GM23338 (cell line): ENCODE measurements at regions not wholly inside any gene's neighbourhood (a gene's known extent, or its start where the extent isn't known, plus 50 kb on each side); places are given as distances from the start of the nearest gene placed in this dataset.

ENCODE experiments used
- ATAC-seq: fragments of 200-7000 bp; cut with Tn5 transposase; 3 replicates; pipeline ENCODE4 v1.9.1; 2020
- DNase-seq: peaks from one replicate; pipeline ENCODE4 v3.0.0-alpha.2; 2015; ENCODE audit warnings: low spot score
- H2AFZ ChIP-seq: fragments of 200-600 bp; sonication (generic); 2 replicates; pipeline ENCODE4 v1.8.0; 2016; ENCODE audit warnings: antibody characterized with exemption, mild to moderate bottlenecking, moderate library complexity
- H3F3A ChIP-seq: fragments of 200-600 bp; sonication (generic); replicated peaks from 2 replicates; pipeline ENCODE4 v1.8.0; 2017; ENCODE audit warnings: antibody characterized with exemption, mixed run types, low read depth
- H3K27ac ChIP-seq: fragments of 200-600 bp; sonication (generic); 2 replicates; pipeline ENCODE4 v1.6.1; 2016; ENCODE audit warnings: low read depth
- H3K27me3 ChIP-seq: fragments of 200-600 bp; sonication (generic); 2 replicates; pipeline ENCODE4 v1.8.0; 2016; ENCODE audit warnings: mild to moderate bottlenecking, mixed run types, moderate library complexity; ENCODE audit not compliant: insufficient read depth
- H3K36me3 ChIP-seq: fragments of 200-600 bp; sonication (generic); 2 replicates; pipeline ENCODE4 v1.8.0; 2016; ENCODE audit warnings: mild to moderate bottlenecking; ENCODE audit not compliant: insufficient read depth
- H3K4me1 ChIP-seq: fragments of 200-600 bp; sonication (generic); 2 replicates; pipeline ENCODE4 v1.8.0; 2016; ENCODE audit warnings: mild to moderate bottlenecking, moderate library complexity; ENCODE audit not compliant: insufficient read depth
- H3K4me2 ChIP-seq: fragments of 200-600 bp; sonication (generic); 2 replicates; pipeline ENCODE4 v1.7.1; 2017; ENCODE audit warnings: mixed run types
- H3K4me3 ChIP-seq: fragments of 200-600 bp; sonication (generic); 2 replicates; pipeline ENCODE4 v1.6.1; 2016; ENCODE audit warnings: mixed run types
- H3K79me2 ChIP-seq: fragments of 200-600 bp; sonication (generic); replicated peaks from 2 replicates; pipeline ENCODE4 v1.8.0; 2017; ENCODE audit warnings: mild to moderate bottlenecking; ENCODE audit not compliant: insufficient read depth
- H3K9me2 ChIP-seq: fragments of 200-600 bp; sonication (generic); 2 replicates; pipeline ENCODE4 v1.8.0; 2017; ENCODE audit not compliant: insufficient read depth
- H4K20me1 ChIP-seq: fragments of 200-600 bp; sonication (generic); replicated peaks from 2 replicates; pipeline ENCODE4 v1.8.0; 2017; ENCODE audit warnings: mild to moderate bottlenecking; ENCODE audit not compliant: insufficient read depth
- H3K27ac Mint-ChIP-seq: 2 replicates; pipeline ENCODE4 v1.8.0; 2020; ENCODE audit warnings: inconsistent platforms, mild to moderate bottlenecking, moderate library complexity, mixed read lengths
- H3K27me3 Mint-ChIP-seq: 3 replicates; pipeline ENCODE4 v1.8.0; 2022; ENCODE audit warnings: low read depth, mild to moderate bottlenecking, moderate library complexity, mixed read lengths, inconsistent platforms; ENCODE audit not compliant: insufficient read depth, poor library complexity
- H3K36me3 Mint-ChIP-seq: 3 replicates; pipeline ENCODE4 v1.8.0; 2021; ENCODE audit warnings: low read depth, mild to moderate bottlenecking, inconsistent platforms, moderate library complexity, mixed read lengths
- H3K4me1 Mint-ChIP-seq: 3 replicates; pipeline ENCODE4 v1.8.0; 2020; ENCODE audit warnings: mild to moderate bottlenecking, inconsistent platforms, mixed read lengths
- H3K4me3 Mint-ChIP-seq: 3 replicates; pipeline ENCODE4 v1.8.0; 2021; ENCODE audit warnings: moderate library complexity, mild to moderate bottlenecking, inconsistent platforms, mixed read lengths
- H3K9me3 Mint-ChIP-seq: 3 replicates; pipeline ENCODE4 v1.8.0; 2020; ENCODE audit warnings: moderate library complexity, mild to moderate bottlenecking, inconsistent platforms, mixed read lengths
- CREB1 ChIP-seq: fragments of 250-450 bp; sonication (Bioruptor Pico); IDR thresholded peaks from 2 replicates; pipeline ENCODE4 v1.5.0; 2020; ENCODE audit warnings: low read depth, mild to moderate bottlenecking, moderate library complexity
- CTCF ChIP-seq, 2 experiments: fragments of 200-600 bp in 1 of 2; sonication (generic) in 1 of 2; conservative IDR thresholded peaks; 2 replicates each; pipeline versions ENCODE4 v1.5.1 to v1.6.1; 2016 to 2017; ENCODE audit warnings: antibody characterized with exemption in 2 of 2, low read depth in 2 of 2, mild to moderate bottlenecking in 2 of 2, moderate library complexity in 1 of 2
- ETS1 ChIP-seq: IDR thresholded peaks from 2 replicates; pipeline ENCODE4 v1.6.1; 2016; ENCODE audit warnings: antibody characterized with exemption
- EZH2 ChIP-seq: fragments of 200-600 bp; sonication (generic); IDR thresholded peaks from one replicate; pipeline ENCODE4 v1.8.0; 2017; ENCODE audit warnings: antibody characterized with exemption, mild to moderate bottlenecking, low read depth; ENCODE audit not compliant: unreplicated experiment
- EZH2phosphoT487 ChIP-seq: fragments of 200-600 bp; sonication (generic); IDR thresholded peaks from one replicate; pipeline ENCODE4 v1.8.1; 2018; ENCODE audit warnings: antibody characterized with exemption; ENCODE audit not compliant: unreplicated experiment
- JUNB ChIP-seq: IDR thresholded peaks from one replicate; pipeline ENCODE4 v1.6.1; 2016; ENCODE audit warnings: antibody characterized with exemption; ENCODE audit not compliant: unreplicated experiment
- NANOG ChIP-seq: IDR thresholded peaks from 2 replicates; pipeline ENCODE4 v1.6.1; 2016; ENCODE audit warnings: antibody characterized with exemption, borderline replicate concordance
- POLR2AphosphoS5 ChIP-seq: IDR thresholded peaks from 2 replicates; pipeline ENCODE4 v1.6.1; 2016; ENCODE audit warnings: antibody characterized with exemption, low read depth
- REST ChIP-seq: IDR thresholded peaks from one replicate; pipeline ENCODE4 v1.6.1; 2018; ENCODE audit warnings: antibody characterized with exemption; ENCODE audit not compliant: unreplicated experiment
- STAT1 ChIP-seq: IDR thresholded peaks from one replicate; pipeline ENCODE4 v1.6.1; 2016; ENCODE audit warnings: antibody characterized with exemption; ENCODE audit not compliant: unreplicated experiment
- ZNF114 ChIP-seq: fragments of 250-450 bp; sonication (Bioruptor Pico); IDR thresholded peaks from 2 replicates; pipeline ENCODE4 v1.5.0; 2020; ENCODE audit warnings: mild to moderate bottlenecking, moderate library complexity
- ZNF331 ChIP-seq: fragments of 250-450 bp; sonication (Bioruptor Pico); IDR thresholded peaks from 2 replicates; pipeline ENCODE4 v1.5.0; 2020; ENCODE audit warnings: low read depth, mild to moderate bottlenecking, moderate library complexity
- ZNF462 ChIP-seq: fragments of 250-450 bp; sonication (Bioruptor Pico); IDR thresholded peaks from 2 replicates; pipeline ENCODE4 v1.5.0; 2020; ENCODE audit warnings: mild to moderate bottlenecking, moderate library complexity

GRCh38 chr11:11107076-11107723 lies 245.8 kb downstream of the CSNK2A3 start:
- TF ChIP-seq EZH2 (no peak), ETS1 (no peak), POLR2AphosphoS5 (no peak), ZNF462 (CRISPR knock-in tag) (no peak), NANOG (no peak), REST (no peak), EZH2phosphoT487 (no peak), ZNF331 (CRISPR knock-in tag) (no peak), CREB1 (no peak), CTCF (conservative IDR thresholded peaks at IDR 0.05; ENCODE audit: low read depth in 2 of 2) (no peak), JUNB (no peak), ZNF114 (CRISPR knock-in tag) (no peak), STAT1 (no peak)
- Mint-ChIP-seq H3K27me3 (no peaks in the 10 kb centered on the region), H3K4me3 (no peak overlapping the region), H3K36me3 (no peaks in the 10 kb centered on the region), H3K4me1 (peaks cover 4% of the 10 kb centered on the region; the same call in 1 of the 3 replicates), H3K9me3 (no peaks in the 10 kb centered on the region), H3K27ac (no peak overlapping the region)
- Histone ChIP-seq H3K79me2 (no peaks in the 10 kb centered on the region), H3K4me3 (no peak overlapping the region), H3K4me1 (no peaks in the 10 kb centered on the region), H3F3A (no peaks in the 10 kb centered on the region), H3K27me3 (no peaks in the 10 kb centered on the region), H4K20me1 (no peaks in the 10 kb centered on the region), H3K9me2 (no peaks in the 10 kb centered on the region; the same call in 1 of the 2 replicates), H3K27ac (no peak overlapping the region), H3K36me3 (no peaks in the 10 kb centered on the region), H2AFZ (no peak overlapping the region; the same call in 1 of the 2 replicates), H3K4me2 (no peak overlapping the region)
- no peak for DNase-seq
- ATAC-seq: no peak
